HG02623 (cell line): ENCODE measurements at regions not wholly inside any gene's neighbourhood (a gene's known extent, or its start where the extent isn't known, plus 50 kb on each side); places are given as distances from the start of the nearest gene placed in this dataset.
"Not testable (repeated sequence)": the region's sequence is repeated elsewhere in the genome, so short reads cannot be mapped to it uniquely, and the experiment has no call there.

Source experiments
- ATAC-seq: cut with Tn5 transposase; IDR thresholded peaks from one replicate; pipeline ENCODE4 v1.9.1; 2021; ENCODE audit warnings: moderate library complexity; ENCODE audit not compliant: unreplicated experiment

DNA sequence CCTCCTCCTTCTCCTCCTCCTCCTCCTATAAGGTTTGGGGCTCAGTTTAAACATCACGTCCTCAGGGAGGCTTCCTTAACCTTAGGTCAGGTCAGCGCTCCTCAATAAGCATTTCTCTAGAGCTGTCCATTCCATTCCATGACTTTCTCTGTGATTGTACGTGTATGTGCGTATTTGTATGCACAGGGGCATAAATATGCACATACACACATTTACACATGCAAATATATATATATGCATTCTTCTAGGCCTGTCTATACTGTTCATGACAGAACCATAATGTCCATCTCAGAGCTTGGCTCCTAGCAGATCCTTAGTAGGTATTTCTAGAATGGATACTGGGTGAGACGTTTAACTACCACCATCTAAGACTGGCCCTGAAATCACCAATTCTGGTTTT is 258.6 kb downstream of the STIM2 start:
- no peak for ATAC-seq

GRCh38 chr4:27121830-27122229 is 261.2 kb downstream of the STIM2 start:
- ATAC-seq, result no peak

GRCh38 chr4:27123123-27123768 is 262.6 kb downstream of the STIM2 start:
- no peak for ATAC-seq

- ATAC-seq, result no peak
Observed at GRCh38 chr4:27123769-27124124, 263.1 kb downstream of the STIM2 start.

DNA sequence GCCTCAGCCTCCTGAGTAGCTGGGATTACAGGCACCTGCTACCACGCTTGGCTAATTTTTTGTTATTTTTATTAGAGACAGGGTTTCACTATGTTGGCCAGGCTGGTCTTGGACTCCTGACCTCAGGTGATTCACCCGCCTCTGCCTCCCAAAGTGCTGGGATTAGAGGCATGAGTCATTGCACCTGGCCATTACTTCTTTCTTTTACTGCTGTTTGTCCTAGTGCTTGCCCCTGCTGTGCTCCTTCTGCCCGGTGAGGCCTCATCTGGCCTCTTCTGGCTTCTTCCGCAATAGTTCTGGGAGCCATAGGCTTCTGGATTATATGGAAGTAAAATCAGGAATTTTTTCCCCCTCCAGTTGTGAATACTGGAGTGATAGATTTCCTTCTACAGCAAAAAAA is 266.3 kb downstream of the STIM2 start:
- ATAC-seq, result not testable (repeated sequence)

- ATAC-seq, result no peak
Observed at GRCh38 chr4:27128443-27128842, 267.8 kb downstream of the STIM2 start.

- ATAC-seq, result no peak
Observed at GRCh38 chr4:27129871-27130366, 269.3 kb downstream of the STIM2 start.

DNA sequence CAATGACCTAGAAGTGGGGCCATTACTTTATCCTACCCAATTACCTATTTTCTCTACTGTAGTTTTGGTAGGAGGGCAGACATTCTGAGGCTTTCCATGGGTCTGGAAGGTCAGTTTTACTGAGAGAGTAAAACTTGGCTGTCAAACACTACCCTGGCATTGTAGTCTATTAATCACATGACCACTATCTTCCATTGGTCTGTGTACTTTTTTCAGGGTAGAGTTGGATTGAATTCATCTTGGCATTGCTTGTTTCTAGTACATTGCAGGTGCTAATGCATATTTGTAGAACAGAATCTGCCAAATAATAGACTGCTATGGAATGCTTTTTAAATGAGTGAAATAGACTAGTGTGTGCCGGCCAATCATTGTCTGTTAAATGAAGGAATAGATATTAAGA is 271.9 kb downstream of the STIM2 start:
- ATAC-seq, result no peak

- ATAC-seq, result no peak
Observed at GRCh38 chr4:27140486-27140885, 279.8 kb downstream of the STIM2 start.

GRCh38 chr4:27141530-27141929 is 280.9 kb downstream of the STIM2 start:
- ATAC-seq, result no peak

- no peak for ATAC-seq
Observed at GRCh38 chr4:27142841-27143240, 282.2 kb downstream of the STIM2 start.

GRCh38 chr4:27145597-27145996 is 285.0 kb downstream of the STIM2 start:
- ATAC-seq, result no peak

- ATAC-seq, result no peak
Observed at GRCh38 chr4:27148211-27148895, 287.7 kb downstream of the STIM2 start.

- no peak for ATAC-seq
Observed at GRCh38 chr4:27149541-27150212, 289.0 kb downstream of the STIM2 start.

GRCh38 chr4:27152703-27153102 is 292.1 kb downstream of the STIM2 start:
- ATAC-seq, result no peak

DNA sequence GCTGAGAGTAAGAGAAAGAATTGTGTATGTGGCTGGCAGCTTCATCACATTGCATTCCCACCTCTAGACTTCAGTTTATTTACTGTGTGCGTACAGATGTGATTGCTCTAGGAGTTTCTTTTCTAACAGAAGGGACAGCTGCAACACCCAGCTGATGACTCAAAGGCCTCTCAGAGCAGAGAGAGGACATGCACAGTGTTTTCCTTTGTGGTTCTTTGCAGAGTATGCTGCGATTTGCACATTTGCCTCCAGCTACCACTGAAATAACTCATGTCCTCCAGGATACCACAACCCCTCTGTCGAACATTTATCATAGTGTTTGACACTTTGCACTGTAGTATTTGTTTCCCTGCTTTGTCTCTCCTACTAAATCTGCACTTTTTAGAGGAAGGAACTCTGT is 294.1 kb downstream of the STIM2 start:
- no peak for ATAC-seq

DNA sequence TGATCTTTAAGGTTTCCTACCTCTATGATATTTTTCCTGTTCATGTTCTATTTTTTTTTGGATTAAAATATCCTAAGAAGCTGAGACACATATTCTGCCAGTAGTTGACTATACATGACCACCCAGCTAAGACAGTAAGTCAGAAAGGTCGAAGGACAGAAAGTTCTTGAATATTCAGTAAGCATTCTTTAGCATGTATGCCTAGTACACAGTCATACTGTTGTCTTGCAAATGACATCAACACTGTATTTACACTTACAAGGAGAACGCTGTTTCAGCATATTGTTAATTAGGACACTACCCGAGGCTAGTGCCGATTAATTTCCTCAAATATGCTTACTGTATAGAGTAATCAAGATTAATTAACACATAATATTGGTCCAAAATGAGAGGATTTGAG is 300.6 kb downstream of the STIM2 start:
- no peak for ATAC-seq

DNA sequence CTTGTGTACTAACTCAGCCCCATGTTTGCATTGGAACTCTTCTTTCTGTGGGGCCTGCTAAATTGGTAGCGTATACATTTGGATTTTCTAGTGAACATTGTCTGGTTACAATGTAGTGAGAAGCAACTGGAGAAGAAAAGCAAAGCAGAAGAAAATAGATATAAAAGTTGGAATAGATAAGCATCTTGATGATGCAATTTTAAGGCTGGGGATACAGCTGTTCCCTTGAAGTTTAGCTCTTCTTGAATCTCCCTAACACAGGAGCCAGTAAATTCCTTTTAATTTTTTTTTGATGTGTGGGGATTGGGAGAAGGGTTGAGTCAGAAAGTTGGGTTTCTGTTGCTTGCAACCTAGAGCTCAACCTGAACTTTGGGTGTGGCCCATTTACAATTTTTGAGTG is 308.1 kb downstream of the STIM2 start:
- ATAC-seq, result no peak

GRCh38 chr4:27173280-27173679 is 312.6 kb downstream of the STIM2 start:
- ATAC-seq, result no peak

- ATAC-seq, result no peak
Observed at GRCh38 chr4:27176400-27176799, 315.8 kb downstream of the STIM2 start.

DNA sequence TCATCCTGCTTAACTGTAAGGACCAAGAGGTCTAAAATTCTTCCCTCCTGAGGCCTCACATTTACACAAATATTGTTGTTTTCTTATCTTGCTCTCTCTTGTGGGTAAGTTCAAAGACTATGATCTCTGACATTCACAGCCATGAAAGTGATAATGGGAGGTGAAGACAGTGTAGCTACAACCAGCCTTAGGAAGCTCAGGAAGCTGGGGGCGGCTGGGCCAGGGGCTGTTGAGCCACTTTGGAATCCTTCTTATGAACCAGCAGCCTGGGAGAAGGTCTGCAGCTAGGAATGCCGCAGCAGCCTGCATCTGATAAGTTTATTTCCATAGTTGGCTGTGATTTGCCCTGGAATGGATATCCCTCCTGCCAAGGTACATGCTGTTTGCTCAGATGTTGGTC is 316.2 kb downstream of the STIM2 start:
- no peak for ATAC-seq

GRCh38 chr4:27178061-27178460 is 317.4 kb downstream of the STIM2 start:
- ATAC-seq, result no peak
